Stomach (tissue), 8 donors: ENCODE measurements at regions not wholly inside any gene's neighbourhood (a gene's known extent, or its start where the extent isn't known, plus 50 kb on each side); places are given as distances from the start of the nearest gene placed in this dataset.
"Not testable (repeated sequence)": the region's sequence is repeated elsewhere in the genome, so short reads cannot be mapped to it uniquely, and the experiment has no call there.

ENCODE experiments used
- DNase-seq, 2 donors: peaks; one replicate each; pipeline versions ENCODE4 v3.0.0 to v3.0.0-alpha.2; 2013 to 2019
- H3K27ac ChIP-seq, 5 donors: fragments of 200-600 bp in 4 of 5; sonication (generic) in 4 of 5; one replicate each; pipeline ENCODE4 v1.5.1; 2013 to 2019; ENCODE audit warnings: mild to moderate bottlenecking in 1 of 5, moderate library complexity in 1 of 5
- H3K27me3 ChIP-seq, 3 donors: fragments of 200-600 bp; sonication (generic); one replicate each; pipeline ENCODE4 v1.5.1; 2017 to 2019; ENCODE audit warnings: mixed run types in 1 of 3
- H3K36me3 ChIP-seq, 4 donors: fragments of 200-600 bp; sonication (generic); 1 replicate in 3 of 4; 2 replicates in 1 of 4; pipeline ENCODE4 v1.5.1; 2016 to 2019
- H3K4me1 ChIP-seq, 4 donors: fragments of 200-600 bp; sonication (generic); one replicate each; pipeline ENCODE4 v1.5.1; 2016 to 2019
- H3K4me3 ChIP-seq, 4 donors: fragments of 200-600 bp; sonication (generic) in 3 of 4; one replicate each; pipeline ENCODE4 v1.5.1; 2016 to 2019; ENCODE audit warnings: mild to moderate bottlenecking in 1 of 4
- H3K9me3 ChIP-seq, 4 donors: fragments of 200-600 bp; sonication (generic); one replicate each; pipeline ENCODE4 v1.5.1; 2016 to 2019
- EP300 ChIP-seq: sonication (generic); formaldehyde crosslinking; IDR thresholded peaks from one replicate; pipeline ENCODE4 v1.6.1; 2017; ENCODE audit warnings: antibody characterized with exemption
- POLR2A ChIP-seq, 4 donors: fragments of 450-650 bp; IDR thresholded peaks; one replicate each; pipeline ENCODE4 v1.6.1; 2016; ENCODE audit warnings: antibody characterized with exemption in 4 of 4, control low read depth in 2 of 4, mild to moderate bottlenecking in 1 of 4, moderate library complexity in 1 of 4
- POLR2AphosphoS5 ChIP-seq, 3 donors: sonication (generic); formaldehyde crosslinking; IDR thresholded peaks; one replicate each; pipeline ENCODE4 v1.6.1; 2016; ENCODE audit warnings: antibody characterized with exemption in 3 of 3
- WGBS, 5 donors: extraction: QIAGEN DNeasy Blood & Tissue Kit in 3 of 5; methylation state at CpG; one replicate each; pipeline versions ENCODE4 v1.1.5 to v1.1.7; 2013 to 2018; 5-methylcytosine and 5-hydroxymethylcytosine counted together
- intact Hi-C: fragments of 100-400 bp; cut with DNase I; formaldehyde crosslinking; loops from one replicate; pipeline ENCODE4 v1.15.1; 2023; ENCODE audit warnings: low total_unique reads
- TF ChIP-seq, protein P1 (sequence below), 7 experiments: fragments of 450-650 bp in 4 of 7; fragments of 200-600 bp in 3 of 7; sonication (generic) in 3 of 7; IDR thresholded peaks; one replicate each; pipeline ENCODE4 v1.5.1; 2016 to 2019; ENCODE audit warnings: antibody characterized with exemption in 7 of 7, control low read depth in 2 of 7, mild to moderate bottlenecking in 1 of 7
- donor health status: healthy with polysubstance abuse.
- donor health status: Bipolar disorder and iron deficiency.
- donor health status: healthy.

DNA sequence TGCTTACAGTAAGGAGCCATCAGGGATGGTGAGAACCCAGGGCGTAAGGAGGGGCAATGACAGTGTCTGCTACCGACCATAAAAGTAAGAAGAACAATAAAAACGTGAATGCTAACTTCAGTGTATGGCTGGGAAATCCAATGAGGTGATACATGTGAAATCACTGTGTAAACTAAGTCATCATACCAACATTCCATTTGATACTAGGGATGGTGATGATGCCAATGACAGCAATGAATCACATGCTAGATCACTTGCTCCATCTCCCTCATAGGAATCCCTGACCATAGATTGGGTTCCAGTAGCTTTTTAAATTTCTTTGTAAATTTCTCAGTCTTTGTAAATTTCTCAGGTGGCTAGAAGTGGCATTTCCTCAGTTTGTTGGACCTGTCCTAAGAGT, 146.3 kb downstream of the SMIM20 start:
- H3K9me3 ChIP-seq: peaks cover 0 to 4% (median 0%) of the 10 kb centered on the region in 4 donors
- intact Hi-C loops: no loop called here
- peaks cover 0 to 15% (median 3%) of the 10 kb centered on the region in 4 donors for H3K4me1 ChIP-seq
- 88 to 98% (median 93%) methylated on average over 3 of the region's 3 CpGs for WGBS, 5 donors
- no peaks in the 10 kb centered on the region for H3K27me3 ChIP-seq
- H3K4me3 ChIP-seq: no peak overlapping the region
- H3K27ac ChIP-seq: no peak overlapping the region
- DNase-seq: no peak
- no peaks in the 10 kb centered on the region for H3K36me3 ChIP-seq
- TF ChIP-seq EP300: no peak
- TF ChIP-seq, protein P1, sequence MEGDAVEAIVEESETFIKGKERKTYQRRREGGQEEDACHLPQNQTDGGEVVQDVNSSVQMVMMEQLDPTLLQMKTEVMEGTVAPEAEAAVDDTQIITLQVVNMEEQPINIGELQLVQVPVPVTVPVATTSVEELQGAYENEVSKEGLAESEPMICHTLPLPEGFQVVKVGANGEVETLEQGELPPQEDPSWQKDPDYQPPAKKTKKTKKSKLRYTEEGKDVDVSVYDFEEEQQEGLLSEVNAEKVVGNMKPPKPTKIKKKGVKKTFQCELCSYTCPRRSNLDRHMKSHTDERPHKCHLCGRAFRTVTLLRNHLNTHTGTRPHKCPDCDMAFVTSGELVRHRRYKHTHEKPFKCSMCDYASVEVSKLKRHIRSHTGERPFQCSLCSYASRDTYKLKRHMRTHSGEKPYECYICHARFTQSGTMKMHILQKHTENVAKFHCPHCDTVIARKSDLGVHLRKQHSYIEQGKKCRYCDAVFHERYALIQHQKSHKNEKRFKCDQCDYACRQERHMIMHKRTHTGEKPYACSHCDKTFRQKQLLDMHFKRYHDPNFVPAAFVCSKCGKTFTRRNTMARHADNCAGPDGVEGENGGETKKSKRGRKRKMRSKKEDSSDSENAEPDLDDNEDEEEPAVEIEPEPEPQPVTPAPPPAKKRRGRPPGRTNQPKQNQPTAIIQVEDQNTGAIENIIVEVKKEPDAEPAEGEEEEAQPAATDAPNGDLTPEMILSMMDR (IDR thresholded peaks at IDR 0.05): no peak
- no peak for TF ChIP-seq POLR2AphosphoS5 (IDR thresholded peaks at IDR 0.05)
- no peak for TF ChIP-seq POLR2A (IDR thresholded peaks at IDR 0.05)

DNA sequence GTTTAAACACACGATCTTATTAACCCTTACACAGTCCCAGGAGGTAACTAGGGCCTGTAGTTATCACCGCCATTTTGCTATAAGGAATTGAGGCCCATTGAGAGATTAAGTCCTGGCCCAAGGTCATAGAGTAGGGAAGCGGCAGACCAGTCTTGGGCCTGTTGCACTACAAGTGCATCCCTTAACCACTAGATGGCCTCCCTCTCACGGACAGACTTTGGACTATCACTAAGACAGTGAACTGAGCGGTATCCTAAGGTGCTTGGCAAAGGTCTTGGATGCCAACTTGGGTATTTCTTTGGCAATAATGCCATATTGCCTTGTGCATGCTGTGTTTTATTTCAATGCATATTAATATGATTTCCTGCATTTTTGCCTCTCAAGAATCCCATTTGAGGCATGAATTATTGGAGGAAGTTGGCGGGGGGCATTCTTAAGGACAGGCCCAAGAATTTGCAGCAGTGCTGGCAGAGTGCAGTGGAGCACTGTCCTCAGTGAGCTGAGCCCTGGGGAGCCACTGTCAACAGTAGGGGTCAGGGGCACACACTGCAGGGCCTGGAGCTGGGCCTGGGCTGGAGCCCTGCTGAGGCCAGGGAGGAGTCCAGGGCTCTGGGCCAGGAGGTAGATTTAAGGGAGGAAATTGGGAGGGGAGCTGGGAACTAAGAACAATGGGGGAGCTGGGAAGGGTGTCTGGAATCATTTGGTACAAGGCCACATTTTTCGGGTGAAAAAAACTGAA, 147.4 kb downstream of the SMIM20 start:
- peak in 1 of 2 donors; percentile 43 for DNase-seq
- Histone ChIP-seq H3K36me3 (no peaks in the 10 kb centered on the region), H3K4me3 (no peak overlapping the region), H3K9me3 (peaks cover 0 to 4% (median 0%) of the 10 kb centered on the region in 4 donors), H3K27ac (no peak overlapping the region), H3K4me1 (peaks cover 0 to 15% (median 3%) of the 10 kb centered on the region in 4 donors), H3K27me3 (no peaks in the 10 kb centered on the region)
- intact Hi-C loops: no loop called here
- 77 to 87% (median 80%) methylated on average over 7 of the region's 7 CpGs for WGBS, 5 donors
- TF ChIP-seq, protein P1 (IDR thresholded peaks at IDR 0.05): peak in 1 of 7 experiments; percentile 21
- no peak for TF ChIP-seq POLR2A (IDR thresholded peaks at IDR 0.05)
- TF ChIP-seq EP300: no peak
- TF ChIP-seq POLR2AphosphoS5 (IDR thresholded peaks at IDR 0.05): no peak

DNA sequence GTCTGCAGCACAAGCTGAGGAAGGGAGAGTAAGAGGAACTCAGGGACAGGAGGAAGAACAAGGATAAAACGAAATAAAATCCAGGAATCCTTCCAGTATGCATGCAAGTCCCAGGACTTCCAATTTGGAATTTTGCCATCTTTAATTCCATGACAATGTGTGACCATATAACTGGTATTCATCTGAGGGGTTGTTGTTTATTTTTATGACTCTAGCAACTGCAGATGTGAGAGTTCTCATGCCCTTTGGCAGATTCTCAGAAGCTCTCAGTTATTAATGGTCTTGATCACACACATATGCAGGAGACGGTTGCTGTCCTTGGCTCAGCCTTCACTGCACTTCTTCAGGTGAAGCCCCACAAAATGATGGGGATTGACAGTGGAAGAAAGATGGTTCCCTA, 148.2 kb downstream of the SMIM20 start:
- no peak overlapping the region for H3K27ac ChIP-seq
- WGBS, 5 donors: 62 to 83% (median 70%) methylated on average over 2 of the region's 2 CpGs
- H3K4me3 ChIP-seq: no peak overlapping the region
- TF ChIP-seq, protein P1 (IDR thresholded peaks at IDR 0.05): no peak
- TF ChIP-seq EP300 (no peak), POLR2AphosphoS5 (IDR thresholded peaks at IDR 0.05) (no peak), POLR2A (IDR thresholded peaks at IDR 0.05) (no peak)
- intact Hi-C loops: no loop called here
- no peaks in the 10 kb centered on the region for H3K36me3 ChIP-seq
- peaks cover 0 to 15% (median 3%) of the 10 kb centered on the region in 4 donors for H3K4me1 ChIP-seq
- H3K9me3 ChIP-seq: peaks cover 0 to 4% (median 0%) of the 10 kb centered on the region in 4 donors
- no peaks in the 10 kb centered on the region for H3K27me3 ChIP-seq
- DNase-seq: no peak

DNA sequence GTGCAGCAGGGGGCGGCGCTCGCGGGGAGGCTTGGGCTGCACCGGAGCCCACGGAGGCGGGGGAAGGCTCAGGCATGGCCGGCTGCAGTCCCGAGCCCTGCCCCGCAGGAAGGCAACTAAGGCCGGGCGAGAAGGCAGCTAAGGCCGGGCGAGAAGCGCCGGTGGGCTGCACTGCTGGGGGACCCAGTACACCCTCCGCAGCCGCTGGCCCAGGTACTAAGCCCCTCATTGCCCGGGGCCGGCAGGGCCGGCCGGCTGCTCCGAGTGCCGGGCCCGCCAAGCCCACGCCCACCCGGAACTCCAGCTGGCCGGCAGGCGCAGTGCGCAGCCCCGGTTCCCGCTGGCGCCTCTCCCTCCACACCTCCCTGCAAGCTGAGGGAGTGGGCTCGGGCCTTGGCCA, 150.0 kb downstream of the SMIM20 start:
- DNase-seq, H3K36me3 ChIP-seq, H3K9me3 ChIP-seq, H3K4me3 ChIP-seq, H3K27me3 ChIP-seq, intact Hi-C loops, H3K4me1 ChIP-seq, H3K27ac ChIP-seq: not testable (repeated sequence)
- 95 to 97% (median 95%) methylated on average over 17 to 34 of the region's 34 CpGs for WGBS, 5 donors

DNA sequence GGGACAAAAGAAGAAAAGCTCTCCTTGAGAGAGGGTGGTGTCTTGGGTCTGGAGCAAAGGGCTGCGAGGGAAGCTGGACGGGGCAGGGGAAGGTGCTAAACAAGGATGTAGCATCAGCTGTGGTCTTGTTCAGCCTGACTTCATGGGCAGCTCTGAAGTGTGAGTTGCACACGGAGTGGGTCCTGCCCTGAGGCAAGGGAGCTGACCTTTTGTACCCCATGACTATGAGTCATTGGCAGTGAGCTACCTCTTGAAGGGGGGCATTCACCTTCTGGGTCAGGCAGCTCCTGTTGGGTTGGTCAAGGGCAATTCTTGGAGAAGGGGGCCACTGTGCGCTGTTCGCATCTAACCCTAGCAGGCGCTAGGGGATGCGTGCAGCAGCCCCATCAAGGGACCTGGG, 151.8 kb downstream of the SMIM20 start:
- intact Hi-C loops: no loop called here
- Histone ChIP-seq H3K9me3 (no peaks in the 10 kb centered on the region), H3K4me1 (peaks cover 0 to 6% (median 0%) of the 10 kb centered on the region in 4 donors), H3K27me3 (no peaks in the 10 kb centered on the region), H3K36me3 (no peaks in the 10 kb centered on the region), H3K27ac (no peak overlapping the region), H3K4me3 (no peak overlapping the region)
- no peak for TF ChIP-seq EP300
- no peak for TF ChIP-seq POLR2AphosphoS5 (IDR thresholded peaks at IDR 0.05)
- TF ChIP-seq, protein P1 (IDR thresholded peaks at IDR 0.05): no peak
- TF ChIP-seq POLR2A (IDR thresholded peaks at IDR 0.05): no peak
- DNase-seq: no peak
- 88 to 91% (median 89%) methylated on average over 7 of the region's 7 CpGs for WGBS, 5 donors
